ENCODE measurements at regions not wholly inside any gene's neighbourhood (a gene's known extent, or its start where the extent isn't known, plus 50 kb on each side); places are given as distances from the start of the nearest gene placed in this dataset.

- no peak overlapping the region for H3K4me3 Mint-ChIP-seq
- H3K27me3 Mint-ChIP-seq = no peaks in the 10 kb centered on the region
- no peak overlapping the region for H3K27ac Mint-ChIP-seq
- H3K36me3 Mint-ChIP-seq = no peaks in the 10 kb centered on the region
- no peak for ATAC-seq (replicated peaks)
- no peaks in the 10 kb centered on the region for H3K4me1 Mint-ChIP-seq
- H3K9me3 Mint-ChIP-seq = no peaks in the 10 kb centered on the region
- no peak for DNase-seq
Measured at GRCh38 chr14:46399049-46399448, 252.5 kb downstream of the RPL10L start.

GRCh38 chr14:46384611-46385010 lies 267.0 kb downstream of the RPL10L start:
- Mint-ChIP-seq H3K27ac (no peak overlapping the region), H3K27me3 (no peaks in the 10 kb centered on the region), H3K36me3 (no peaks in the 10 kb centered on the region), H3K4me1 (no peaks in the 10 kb centered on the region), H3K4me3 (no peak overlapping the region), H3K9me3 (peaks cover 2 to 4% of the 10 kb centered on the region in 2 donors)
- ATAC-seq (replicated peaks) (no peak), DNase-seq (no peak)

GRCh38 chr14:46381674-46382073 lies 269.9 kb downstream of the RPL10L start:
- H3K27me3 Mint-ChIP-seq = no peaks in the 10 kb centered on the region
- DNase-seq (no peak), ATAC-seq (replicated peaks) (no peak)
- H3K9me3 Mint-ChIP-seq = peaks cover 2 to 4% of the 10 kb centered on the region in 2 donors
- no peaks in the 10 kb centered on the region for H3K4me1 Mint-ChIP-seq
- no peak overlapping the region for H3K27ac Mint-ChIP-seq
- H3K4me3 Mint-ChIP-seq = no peak overlapping the region
- H3K36me3 Mint-ChIP-seq = no peaks in the 10 kb centered on the region

DNA sequence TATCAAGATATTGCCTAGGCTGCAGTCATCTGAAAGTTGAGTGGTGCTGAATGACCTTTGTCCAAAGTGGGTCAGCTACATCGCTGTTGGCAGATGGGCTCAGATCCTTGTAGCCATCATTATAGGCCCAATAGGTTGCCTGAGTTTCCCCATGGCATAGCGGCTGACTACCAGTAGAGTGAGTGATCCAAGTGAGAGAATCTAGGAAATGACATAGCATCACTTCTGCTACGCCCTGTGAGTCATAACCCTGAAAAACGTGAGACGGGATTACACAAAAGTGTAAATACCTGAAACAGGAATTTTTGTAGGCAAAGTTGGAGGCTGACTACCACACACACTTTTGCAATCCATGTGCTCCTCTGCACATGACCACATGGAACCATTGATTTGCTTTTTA lies 273.3 kb downstream of the RPL10L start:
- ATAC-seq (replicated peaks) (no peak), DNase-seq (no peak)
- Mint-ChIP-seq H3K27me3 (no peaks in the 10 kb centered on the region), H3K36me3 (no peaks in the 10 kb centered on the region), H3K27ac (no peak overlapping the region), H3K4me1 (no peaks in the 10 kb centered on the region), H3K4me3 (no peak overlapping the region), H3K9me3 (peaks cover 6 to 13% of the 10 kb centered on the region in 2 donors)

GRCh38 chr14:46377305-46377704 lies 274.3 kb downstream of the RPL10L start:
- H3K27me3 Mint-ChIP-seq = no peaks in the 10 kb centered on the region
- H3K4me3 Mint-ChIP-seq = no peak overlapping the region
- H3K4me1 Mint-ChIP-seq = no peaks in the 10 kb centered on the region

DNA sequence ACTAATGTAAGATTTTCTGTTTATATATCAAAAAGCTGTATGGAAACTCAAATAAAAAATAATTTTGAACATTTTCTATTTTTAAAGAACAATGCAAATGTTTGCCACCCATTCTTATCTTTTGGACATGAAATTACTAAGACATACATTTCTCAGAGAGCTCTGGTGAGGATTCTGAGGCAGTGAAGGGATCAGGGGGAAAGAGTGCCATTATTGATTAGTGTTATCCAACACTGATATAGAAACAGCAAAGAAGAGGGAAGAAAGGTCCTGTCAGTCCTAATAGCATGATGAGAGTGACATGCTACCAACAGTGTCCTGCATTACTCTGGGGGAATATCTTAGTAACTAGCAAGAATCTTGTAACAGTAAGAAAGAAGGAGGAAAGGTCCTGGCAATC lies 282.2 kb downstream of the RPL10L start:
- DNase-seq = no peak
- H3K9me3 Mint-ChIP-seq = peaks cover 2 to 10% of the 10 kb centered on the region in 2 donors
- H3K27ac Mint-ChIP-seq = no peak overlapping the region

More at GRCh38 chr14:46377305-46377704, 274.3 kb downstream of the RPL10L start:
- Mint-ChIP-seq H3K27ac (no peak overlapping the region), H3K9me3 (peaks cover 6 to 13% of the 10 kb centered on the region in 2 donors), H3K36me3 (no peaks in the 10 kb centered on the region)
- DNase-seq = no peak
- no peak for ATAC-seq (replicated peaks)

GRCh38 chr14:46368275-46368674 lies 283.3 kb downstream of the RPL10L start:
- Mint-ChIP-seq H3K4me3 (no peak overlapping the region), H3K36me3 (no peaks in the 10 kb centered on the region), H3K9me3 (no peaks in the 10 kb centered on the region), H3K4me1 (no peaks in the 10 kb centered on the region), H3K27ac (no peak overlapping the region), H3K27me3 (no peaks in the 10 kb centered on the region)
- ATAC-seq (replicated peaks) (no peak), DNase-seq (no peak)

More for the DNA sequence above, 282.2 kb downstream of the RPL10L start:
- no peaks in the 10 kb centered on the region for H3K4me1 Mint-ChIP-seq
- no peak for ATAC-seq (replicated peaks)
- no peaks in the 10 kb centered on the region for H3K27me3 Mint-ChIP-seq
- no peaks in the 10 kb centered on the region for H3K36me3 Mint-ChIP-seq
- no peak overlapping the region for H3K4me3 Mint-ChIP-seq

- Mint-ChIP-seq H3K27ac (no peak overlapping the region), H3K4me1 (no peaks in the 10 kb centered on the region), H3K4me3 (no peak overlapping the region), H3K9me3 (no peaks in the 10 kb centered on the region), H3K36me3 (no peaks in the 10 kb centered on the region), H3K27me3 (no peaks in the 10 kb centered on the region)
- ATAC-seq (replicated peaks) (no peak), DNase-seq (no peak)
Measured at GRCh38 chr14:46352844-46353243, 298.7 kb downstream of the RPL10L start.

DNA sequence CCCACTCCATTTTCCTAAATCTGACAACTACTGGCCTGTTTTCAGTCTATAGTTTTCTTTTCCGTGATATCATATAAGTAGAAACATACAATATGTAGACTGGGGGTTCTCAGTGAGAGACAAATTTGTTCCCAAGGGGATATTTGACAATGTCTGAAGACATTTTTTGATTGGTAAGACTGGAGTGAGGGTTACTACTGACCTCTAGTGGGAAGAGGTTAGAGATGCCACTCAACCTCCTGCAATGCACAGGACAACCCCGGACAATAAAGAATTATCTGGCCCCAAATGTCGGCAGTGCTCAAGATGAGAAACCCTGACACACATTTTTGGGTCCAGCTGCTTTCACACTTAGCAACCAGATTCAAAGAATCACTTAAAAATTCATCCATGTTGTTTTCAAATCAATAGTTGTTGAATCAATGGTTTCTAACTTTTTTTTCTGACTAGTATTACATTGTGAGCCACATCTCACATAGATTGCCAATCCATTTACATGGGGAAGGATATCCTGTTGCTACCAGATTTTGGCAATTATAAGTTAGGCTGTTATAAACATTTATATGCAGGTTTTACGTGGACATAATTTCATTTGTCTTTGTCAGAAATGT lies 307.1 kb downstream of the RPL10L start:
- Mint-ChIP-seq H3K27ac (no peak overlapping the region), H3K27me3 (no peaks in the 10 kb centered on the region), H3K4me1 (no peaks in the 10 kb centered on the region), H3K4me3 (no peak overlapping the region), H3K36me3 (no peaks in the 10 kb centered on the region), H3K9me3 (peaks cover 0 to 7% of the 10 kb centered on the region in 2 donors)
- no peak for DNase-seq
- peak; percentile 60 to 73 for ATAC-seq (replicated peaks)

GRCh38 chr14:46325777-46326176 lies 325.8 kb downstream of the RPL10L start:
- Mint-ChIP-seq H3K27me3 (no peaks in the 10 kb centered on the region), H3K4me1 (no peaks in the 10 kb centered on the region), H3K36me3 (no peaks in the 10 kb centered on the region), H3K9me3 (no peaks in the 10 kb centered on the region), H3K4me3 (no peak overlapping the region), H3K27ac (no peak overlapping the region)
- no peak for ATAC-seq (replicated peaks)
- DNase-seq = no peak

DNA sequence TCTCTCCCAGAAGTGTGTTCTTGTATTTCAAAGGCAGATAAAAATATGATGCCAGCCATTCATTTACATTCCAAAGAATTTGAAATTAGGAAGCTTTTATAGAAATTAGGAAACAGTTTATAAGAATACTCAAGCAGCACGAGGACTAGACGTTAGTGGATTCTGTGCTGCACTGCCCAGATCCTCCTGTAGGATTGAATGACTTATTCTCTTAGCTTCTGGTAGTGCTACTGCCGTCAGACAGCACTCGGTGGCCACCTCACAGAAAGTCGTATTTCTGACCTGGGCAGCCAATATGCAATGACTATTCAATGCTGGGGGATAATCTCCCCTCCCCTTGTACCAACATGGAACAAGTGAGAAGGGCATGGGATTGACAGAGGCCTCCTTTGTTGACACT lies 326.4 kb downstream of the RPL10L start:
- DNase-seq (no peak), ATAC-seq (replicated peaks) (no peak)
- Mint-ChIP-seq H3K4me1 (no peaks in the 10 kb centered on the region), H3K27ac (no peak overlapping the region), H3K9me3 (no peaks in the 10 kb centered on the region), H3K27me3 (no peaks in the 10 kb centered on the region), H3K4me3 (no peak overlapping the region), H3K36me3 (no peaks in the 10 kb centered on the region)

- H3K27me3 Mint-ChIP-seq = no peaks in the 10 kb centered on the region
- ATAC-seq (replicated peaks) = no peak
- peaks cover 0 to 2% of the 10 kb centered on the region in 2 donors for H3K9me3 Mint-ChIP-seq
- H3K36me3 Mint-ChIP-seq = no peaks in the 10 kb centered on the region
- H3K27ac Mint-ChIP-seq = no peak overlapping the region
- H3K4me1 Mint-ChIP-seq = no peaks in the 10 kb centered on the region
- no peak for DNase-seq
- H3K4me3 Mint-ChIP-seq = no peak overlapping the region
Measured at GRCh38 chr14:46323404-46323762, 328.2 kb downstream of the RPL10L start.

- Mint-ChIP-seq H3K4me3 (no peak overlapping the region), H3K36me3 (no peaks in the 10 kb centered on the region), H3K4me1 (no peaks in the 10 kb centered on the region), H3K27ac (no peak overlapping the region), H3K9me3 (peaks cover 0 to 2% of the 10 kb centered on the region in 2 donors), H3K27me3 (no peaks in the 10 kb centered on the region)
- ATAC-seq (replicated peaks) (no peak), DNase-seq (no peak)
Measured at GRCh38 chr14:46322730-46323403, 328.7 kb downstream of the RPL10L start.

DNA sequence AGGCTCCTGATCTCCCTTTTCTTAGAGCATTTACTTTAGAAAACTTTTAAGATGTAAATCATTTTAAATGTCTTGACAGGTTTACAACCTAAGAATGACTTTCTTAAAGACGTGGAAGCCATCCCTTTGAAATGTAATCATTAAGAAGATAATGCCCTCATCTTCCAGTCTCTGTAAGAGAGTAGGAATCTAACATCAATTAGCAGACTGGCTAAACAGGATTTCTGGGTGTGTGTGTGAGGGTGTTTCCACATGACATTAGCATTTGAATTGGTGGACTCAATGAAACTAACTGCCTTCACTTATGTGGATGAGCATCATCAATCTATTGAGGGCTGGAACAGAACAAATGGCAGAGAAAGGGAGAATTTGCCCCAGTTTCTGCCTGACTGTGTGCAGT lies 329.5 kb downstream of the RPL10L start:
- Mint-ChIP-seq H3K4me1 (no peaks in the 10 kb centered on the region), H3K27ac (no peak overlapping the region), H3K36me3 (no peaks in the 10 kb centered on the region), H3K27me3 (no peaks in the 10 kb centered on the region), H3K9me3 (peaks cover 0 to 2% of the 10 kb centered on the region in 2 donors), H3K4me3 (no peak overlapping the region)
- ATAC-seq (replicated peaks) (no peak), DNase-seq (no peak)

- H3K4me3 Mint-ChIP-seq = no peak overlapping the region
- H3K9me3 Mint-ChIP-seq = peaks cover 0 to 2% of the 10 kb centered on the region in 2 donors
- no peaks in the 10 kb centered on the region for H3K27me3 Mint-ChIP-seq
- H3K27ac Mint-ChIP-seq = no peak overlapping the region
- no peak for ATAC-seq (replicated peaks)
- no peaks in the 10 kb centered on the region for H3K4me1 Mint-ChIP-seq
- DNase-seq = no peak
- no peaks in the 10 kb centered on the region for H3K36me3 Mint-ChIP-seq
Measured at GRCh38 chr14:46306267-46306666, 345.3 kb downstream of the RPL10L start.
